Ishikawa (cell line): ENCODE measurements at regions not wholly inside any gene's neighbourhood (a gene's known extent, or its start where the extent isn't known, plus 50 kb on each side); places are given as distances from the start of the nearest gene placed in this dataset.

Source experiments
- RAD21 ChIP-seq: IDR thresholded peaks from 2 replicates; pipeline ENCODE4 v1.6.1; 2012; ENCODE audit warnings: low read depth
- TCF12 ChIP-seq: IDR thresholded peaks from 2 replicates; pipeline ENCODE4 v1.6.1; 2012; ENCODE audit warnings: low read depth

DNA sequence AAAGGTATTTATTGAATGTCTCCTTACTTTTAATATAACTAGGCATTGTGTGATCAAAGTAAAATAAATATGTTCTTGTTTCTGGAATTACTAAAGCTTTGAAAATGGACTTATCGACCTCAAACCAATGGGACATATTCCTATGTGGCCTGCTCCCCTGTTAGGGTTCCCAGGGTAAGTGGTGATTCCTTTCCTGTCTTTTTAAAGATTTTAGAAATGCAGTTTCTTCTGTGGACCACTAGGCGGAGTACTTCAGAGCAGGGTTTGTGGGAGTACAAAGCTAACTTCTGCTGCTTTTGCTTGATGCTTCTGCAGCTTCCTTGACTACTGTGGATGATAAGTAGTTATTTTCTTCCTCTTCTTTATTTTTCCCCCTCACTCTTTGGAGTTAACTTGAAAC lies 3243.3 kb upstream of the OR11H1 start:
- peak; percentile 5; the same call in 1 of the 2 replicates for TF ChIP-seq RAD21

DNA sequence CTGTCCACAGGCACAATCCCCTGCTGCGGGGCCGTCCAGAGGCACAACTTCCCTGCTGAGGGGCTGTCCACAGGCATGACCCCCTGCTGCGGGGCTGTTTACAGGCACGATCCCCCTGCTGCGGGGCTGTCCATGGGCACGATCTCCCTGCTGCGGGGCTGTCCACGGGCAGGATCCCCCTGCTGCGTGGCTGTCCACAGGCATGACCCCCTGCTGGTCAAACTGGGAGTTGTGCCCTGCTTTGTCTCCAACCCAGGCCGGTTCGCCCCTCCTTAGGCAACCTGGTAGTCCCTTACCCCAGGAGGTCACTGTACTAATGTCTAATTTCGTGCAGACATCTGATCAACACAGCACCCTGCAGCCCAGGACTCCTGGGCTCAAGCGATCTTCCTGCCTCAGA lies 3230.6 kb upstream of the OR11H1 start:
- TF ChIP-seq TCF12 = peak; percentile 38; the same call in 1 of the 2 replicates
